Mucosa of rectum (tissue), 2 donors: ENCODE measurements at regions not wholly inside any gene's neighbourhood (a gene's known extent, or its start where the extent isn't known, plus 50 kb on each side); places are given as distances from the start of the nearest gene placed in this dataset.
"Not testable (repeated sequence)": the region's sequence is repeated elsewhere in the genome, so short reads cannot be mapped to it uniquely, and the experiment has no call there.

Experiments
- H3K27ac ChIP-seq, 2 donors: one replicate each; pipeline ENCODE4 v1.7.0; 2013; ENCODE audit warnings: inconsistent platforms in 2 of 2, low read depth in 2 of 2, low read length in 2 of 2
- H3K27me3 ChIP-seq, 2 donors: one replicate each; pipeline ENCODE4 v1.7.0; 2013; ENCODE audit warnings: low read length in 2 of 2; ENCODE audit not compliant: control insufficient read depth in 2 of 2, insufficient read depth in 2 of 2
- H3K36me3 ChIP-seq, 2 donors: one replicate each; pipeline ENCODE4 v1.7.0; 2013; ENCODE audit warnings: low read length in 2 of 2; ENCODE audit not compliant: control insufficient read depth in 2 of 2, insufficient read depth in 2 of 2
- H3K4me1 ChIP-seq, 2 donors: one replicate each; pipeline ENCODE4 v1.7.0; 2013; ENCODE audit warnings: low read length in 2 of 2, mild to moderate bottlenecking in 1 of 2; ENCODE audit not compliant: control insufficient read depth in 2 of 2, insufficient read depth in 2 of 2
- H3K4me3 ChIP-seq, 2 donors: one replicate each; pipeline ENCODE4 v1.7.0; 2013; ENCODE audit warnings: low read length in 2 of 2
- H3K9ac ChIP-seq, 2 donors: one replicate each; pipeline ENCODE4 v1.7.0; 2013; ENCODE audit warnings: low read length in 2 of 2, low read depth in 1 of 2, mild to moderate bottlenecking in 1 of 2
- H3K9me3 ChIP-seq, 2 donors: one replicate each; pipeline ENCODE4 v1.7.0; 2013; ENCODE audit warnings: low read length in 2 of 2; ENCODE audit not compliant: control insufficient read depth in 2 of 2
- donor health status: healthy.
- donor health status: Normal muscosa, but diverticular disease.

GRCh38 chr1:238914346-238914745 lies 472.0 kb upstream of the CHRM3 start:
- no peaks in the 10 kb centered on the region for H3K27me3 ChIP-seq
- H3K27ac ChIP-seq, result no peak overlapping the region
- H3K9me3 ChIP-seq, result no peaks in the 10 kb centered on the region
- no peak overlapping the region for H3K9ac ChIP-seq
- no peak overlapping the region for H3K4me3 ChIP-seq
- no peaks in the 10 kb centered on the region for H3K36me3 ChIP-seq
- no peaks in the 10 kb centered on the region for H3K4me1 ChIP-seq

GRCh38 chr1:238913210-238913609 lies 473.2 kb upstream of the CHRM3 start:
- Histone ChIP-seq H3K4me3 (no peak overlapping the region), H3K4me1 (no peaks in the 10 kb centered on the region), H3K36me3 (no peaks in the 10 kb centered on the region), H3K9me3 (no peaks in the 10 kb centered on the region), H3K9ac (no peak overlapping the region), H3K27me3 (no peaks in the 10 kb centered on the region), H3K27ac (no peak overlapping the region)

GRCh38 chr1:238912148-238912547 lies 474.2 kb upstream of the CHRM3 start:
- Histone ChIP-seq H3K9me3 (no peaks in the 10 kb centered on the region), H3K27me3 (no peaks in the 10 kb centered on the region), H3K9ac (no peak overlapping the region), H3K27ac (no peak overlapping the region), H3K4me1 (no peaks in the 10 kb centered on the region), H3K4me3 (no peak overlapping the region), H3K36me3 (no peaks in the 10 kb centered on the region)

- H3K9me3 ChIP-seq, H3K4me3 ChIP-seq, H3K27ac ChIP-seq, H3K27me3 ChIP-seq, H3K9ac ChIP-seq, H3K4me1 ChIP-seq, H3K36me3 ChIP-seq: not testable (repeated sequence)
Measured at GRCh38 chr1:238902752-238903151, 483.6 kb upstream of the CHRM3 start.

GRCh38 chr1:238900334-238900865 lies 486.0 kb upstream of the CHRM3 start:
- Histone ChIP-seq H3K36me3 (no peaks in the 10 kb centered on the region), H3K4me1 (no peaks in the 10 kb centered on the region), H3K9me3 (peaks cover 0 to 1% of the 10 kb centered on the region in 2 donors), H3K4me3 (no peak overlapping the region), H3K27ac (no peak overlapping the region), H3K9ac (no peak overlapping the region), H3K27me3 (no peaks in the 10 kb centered on the region)

GRCh38 chr1:238898856-238899255 lies 487.5 kb upstream of the CHRM3 start:
- no peak overlapping the region for H3K9ac ChIP-seq
- H3K4me1 ChIP-seq, result no peaks in the 10 kb centered on the region
- no peaks in the 10 kb centered on the region for H3K36me3 ChIP-seq
- H3K27ac ChIP-seq, result no peak overlapping the region
- H3K4me3 ChIP-seq, result no peak overlapping the region
- peaks cover 0 to 1% of the 10 kb centered on the region in 2 donors for H3K9me3 ChIP-seq
- H3K27me3 ChIP-seq, result no peaks in the 10 kb centered on the region

GRCh38 chr1:238895911-238896310 lies 490.5 kb upstream of the CHRM3 start:
- Histone ChIP-seq H3K27ac (no peak overlapping the region), H3K4me1 (no peaks in the 10 kb centered on the region), H3K27me3 (no peaks in the 10 kb centered on the region), H3K9ac (no peak overlapping the region), H3K4me3 (no peak overlapping the region), H3K9me3 (peaks cover 0 to 1% of the 10 kb centered on the region in 2 donors), H3K36me3 (no peaks in the 10 kb centered on the region)

GRCh38 chr1:238892612-238893011 lies 493.8 kb upstream of the CHRM3 start:
- no peaks in the 10 kb centered on the region for H3K27me3 ChIP-seq
- no peak overlapping the region for H3K9ac ChIP-seq
- H3K4me1 ChIP-seq, result no peaks in the 10 kb centered on the region
- no peaks in the 10 kb centered on the region for H3K9me3 ChIP-seq
- H3K27ac ChIP-seq, result no peak overlapping the region
- no peaks in the 10 kb centered on the region for H3K36me3 ChIP-seq
- no peak overlapping the region for H3K4me3 ChIP-seq

GRCh38 chr1:238861342-238862066 lies 524.9 kb upstream of the CHRM3 start:
- Histone ChIP-seq H3K4me3 (no peak overlapping the region), H3K9ac (no peak overlapping the region), H3K27ac (no peak overlapping the region), H3K27me3 (no peaks in the 10 kb centered on the region), H3K4me1 (no peaks in the 10 kb centered on the region), H3K9me3 (no peaks in the 10 kb centered on the region), H3K36me3 (no peaks in the 10 kb centered on the region)

GRCh38 chr1:238833919-238834318 lies 552.4 kb upstream of the CHRM3 start:
- H3K9me3 ChIP-seq, result no peaks in the 10 kb centered on the region
- H3K4me3 ChIP-seq, result no peak overlapping the region

More at GRCh38 chr1:238833919-238834318, 552.4 kb upstream of the CHRM3 start:
- H3K27me3 ChIP-seq, result no peaks in the 10 kb centered on the region
- H3K36me3 ChIP-seq, result no peaks in the 10 kb centered on the region
- H3K4me1 ChIP-seq, result no peaks in the 10 kb centered on the region
- H3K9ac ChIP-seq, result no peak overlapping the region
- H3K27ac ChIP-seq, result no peak overlapping the region
